ENCODE measurements at regions not wholly inside any gene's neighbourhood (a gene's known extent, or its start where the extent isn't known, plus 50 kb on each side); places are given as distances from the start of the nearest gene placed in this dataset.

DNA sequence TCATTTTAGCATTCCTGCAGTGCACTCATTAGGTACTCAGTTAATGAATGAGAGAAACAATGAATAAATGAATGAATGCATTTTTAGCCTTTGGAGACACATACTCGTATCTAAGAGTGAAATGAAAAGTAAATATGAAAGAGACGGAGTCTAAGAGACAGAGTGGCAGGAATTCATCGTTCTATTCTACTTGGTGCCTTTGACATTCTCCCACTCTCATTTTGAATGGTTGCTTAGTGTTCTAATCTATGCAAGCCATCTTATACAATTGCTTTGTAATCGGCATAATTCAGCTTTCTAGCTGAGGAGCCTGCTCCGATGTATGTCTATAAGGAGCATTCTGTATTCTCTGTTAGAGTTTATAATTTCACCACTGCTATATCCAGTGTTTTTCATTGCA is 554.9 kb downstream of the PLCL1 start:
- no peak for TF ChIP-seq CTCF (IDR thresholded peaks at IDR 0.05; ENCODE audit: low read depth, low read length)
- Histone ChIP-seq H3K4me1 (ENCODE audit: low read depth) (no peaks in the 10 kb centered on the region), H3K36me3 (no peaks in the 10 kb centered on the region), H3K27me3 (peaks cover 3% of the 10 kb centered on the region), H3K27ac (no peak overlapping the region), H3K4me3 (no peak overlapping the region), H3K9me3 (ENCODE audit: low read depth) (no peaks in the 10 kb centered on the region)
- no peak for DNase-seq (ENCODE audit: low read depth in 1 of 2, low spot score in 1 of 2)

DNA sequence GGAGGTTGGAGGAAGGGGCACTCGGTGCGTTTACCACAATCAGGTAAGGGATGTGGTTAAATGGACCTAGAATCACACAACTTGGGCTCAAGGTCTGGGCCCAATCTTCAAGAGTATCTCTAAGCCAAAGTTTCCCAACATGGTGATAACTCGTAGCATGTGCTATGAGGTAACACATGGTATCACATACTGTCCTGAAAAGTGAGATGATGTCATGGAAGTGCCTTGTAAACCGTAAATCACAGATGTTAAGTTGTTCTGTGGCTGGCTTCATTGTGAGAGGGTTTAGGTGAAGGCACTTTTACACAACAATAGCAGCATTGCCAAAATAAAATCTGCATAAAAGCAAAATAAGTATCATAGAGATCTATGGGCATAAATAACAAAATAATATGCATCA is 551.8 kb downstream of the PLCL1 start:
- H3K36me3 ChIP-seq = no peaks in the 10 kb centered on the region
- no peak overlapping the region for H3K27ac ChIP-seq
- no peak overlapping the region for H3K4me3 ChIP-seq
- no peak for TF ChIP-seq CTCF (IDR thresholded peaks at IDR 0.05; ENCODE audit: low read depth, low read length)
- DNase-seq (ENCODE audit: low read depth in 1 of 2, low spot score in 1 of 2) = no peak
- no peaks in the 10 kb centered on the region for H3K4me1 ChIP-seq (ENCODE audit: low read depth)
- no peaks in the 10 kb centered on the region for H3K9me3 ChIP-seq (ENCODE audit: low read depth)
- peaks cover 8% of the 10 kb centered on the region for H3K27me3 ChIP-seq

DNA sequence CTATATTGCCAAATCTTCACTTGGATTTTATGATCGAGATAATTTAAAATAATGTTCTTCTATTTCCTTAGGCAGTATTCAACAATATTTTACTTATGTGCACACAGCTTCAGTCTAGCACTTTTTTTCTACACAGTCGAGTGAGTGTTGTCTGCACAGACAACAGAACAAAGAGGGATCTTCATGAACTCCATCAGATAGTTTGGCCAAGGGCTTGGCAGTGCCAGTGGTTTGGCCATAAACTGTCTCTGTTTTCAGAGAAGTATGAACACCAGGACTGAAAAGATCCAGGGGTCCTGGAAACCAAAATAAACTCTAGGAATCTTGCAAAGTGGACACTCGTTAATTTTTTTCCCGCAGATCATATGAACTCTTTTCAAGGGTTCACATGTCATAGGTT is 547.3 kb downstream of the PLCL1 start:
- Histone ChIP-seq H3K4me3 (no peak overlapping the region), H3K4me1 (ENCODE audit: low read depth) (no peaks in the 10 kb centered on the region), H3K27me3 (peaks cover 6% of the 10 kb centered on the region), H3K36me3 (no peaks in the 10 kb centered on the region), H3K9me3 (ENCODE audit: low read depth) (no peaks in the 10 kb centered on the region), H3K27ac (no peak overlapping the region)
- no peak for DNase-seq (ENCODE audit: low read depth in 1 of 2, low spot score in 1 of 2)
- no peak for TF ChIP-seq CTCF (IDR thresholded peaks at IDR 0.05; ENCODE audit: low read depth, low read length)

- Histone ChIP-seq H3K9me3 (ENCODE audit: low read depth) (no peaks in the 10 kb centered on the region), H3K36me3 (no peaks in the 10 kb centered on the region), H3K27ac (no peak overlapping the region), H3K4me1 (ENCODE audit: low read depth) (no peaks in the 10 kb centered on the region), H3K27me3 (peaks cover 6% of the 10 kb centered on the region), H3K4me3 (no peak overlapping the region)
- no peak for TF ChIP-seq CTCF (IDR thresholded peaks at IDR 0.05; ENCODE audit: low read depth, low read length)
- DNase-seq (ENCODE audit: low read depth in 1 of 2, low spot score in 1 of 2) = peak in 1 of 2 donors; percentile 0
Measured at GRCh38 chr2:198347946-198348345, 543.6 kb downstream of the PLCL1 start.

GRCh38 chr2:198347349-198347748 is 543.0 kb downstream of the PLCL1 start:
- peak in 1 of 2 donors; percentile 9 for DNase-seq (ENCODE audit: low read depth in 1 of 2, low spot score in 1 of 2)
- Histone ChIP-seq H3K4me3 (no peak overlapping the region), H3K9me3 (ENCODE audit: low read depth) (no peaks in the 10 kb centered on the region), H3K4me1 (ENCODE audit: low read depth) (no peaks in the 10 kb centered on the region), H3K36me3 (no peaks in the 10 kb centered on the region), H3K27ac (no peak overlapping the region), H3K27me3 (peaks cover 4% of the 10 kb centered on the region)
- no peak for TF ChIP-seq CTCF (IDR thresholded peaks at IDR 0.05; ENCODE audit: low read depth, low read length)

DNA sequence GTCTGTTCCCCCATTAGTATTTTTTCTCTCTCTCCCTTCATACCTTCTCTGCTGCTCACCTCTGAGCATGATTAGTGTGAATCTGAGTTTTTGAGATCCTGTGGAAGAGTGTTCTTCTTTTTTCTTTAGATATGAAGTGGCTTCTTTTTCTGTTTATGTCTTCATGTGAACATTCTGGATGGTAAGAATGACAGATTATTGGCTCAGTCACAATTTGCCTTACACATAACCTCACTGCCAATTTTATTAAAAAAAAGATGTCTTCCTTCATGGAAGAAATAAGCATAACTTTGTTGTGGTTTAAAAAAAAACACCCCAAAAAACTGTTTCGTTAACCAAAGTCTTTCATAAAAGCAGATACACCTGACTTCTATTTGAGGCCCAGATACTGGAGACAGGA is 539.1 kb downstream of the PLCL1 start:
- DNase-seq (ENCODE audit: low read depth in 1 of 2, low spot score in 1 of 2) = no peak
- H3K9me3 ChIP-seq (ENCODE audit: low read depth) = no peaks in the 10 kb centered on the region
- no peak for TF ChIP-seq CTCF (IDR thresholded peaks at IDR 0.05; ENCODE audit: low read depth, low read length)
- no peaks in the 10 kb centered on the region for H3K4me1 ChIP-seq (ENCODE audit: low read depth)
- no peak overlapping the region for H3K4me3 ChIP-seq
- H3K27ac ChIP-seq = no peak overlapping the region
- no peaks in the 10 kb centered on the region for H3K27me3 ChIP-seq
- no peaks in the 10 kb centered on the region for H3K36me3 ChIP-seq

Measured in cardiac muscle cell (in vitro differentiated cells and primary cell).